ENCODE measurements at regions not wholly inside any gene's neighbourhood (a gene's known extent, or its start where the extent isn't known, plus 50 kb on each side); places are given as distances from the start of the nearest gene placed in this dataset.

DNA sequence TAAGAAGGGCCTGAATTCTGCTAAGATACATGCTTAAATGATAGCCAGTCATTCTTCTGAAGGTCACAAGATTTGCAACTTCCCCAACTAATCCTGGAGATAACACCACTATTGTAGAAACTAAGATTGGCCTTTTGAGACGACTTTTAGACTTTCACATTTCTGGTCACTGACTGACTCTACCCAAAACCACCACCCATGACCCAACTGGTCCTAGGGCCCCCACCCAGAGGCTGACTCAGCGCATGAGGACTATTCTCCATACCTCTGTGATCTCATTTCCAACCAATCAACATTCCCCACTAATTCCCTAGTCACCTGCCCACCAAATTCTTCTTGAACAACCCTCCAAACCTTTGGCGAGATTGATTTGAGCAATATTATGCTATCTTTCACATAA, 1299.0 kb downstream of the CDH11 start:
- TF ChIP-seq, protein P1, sequence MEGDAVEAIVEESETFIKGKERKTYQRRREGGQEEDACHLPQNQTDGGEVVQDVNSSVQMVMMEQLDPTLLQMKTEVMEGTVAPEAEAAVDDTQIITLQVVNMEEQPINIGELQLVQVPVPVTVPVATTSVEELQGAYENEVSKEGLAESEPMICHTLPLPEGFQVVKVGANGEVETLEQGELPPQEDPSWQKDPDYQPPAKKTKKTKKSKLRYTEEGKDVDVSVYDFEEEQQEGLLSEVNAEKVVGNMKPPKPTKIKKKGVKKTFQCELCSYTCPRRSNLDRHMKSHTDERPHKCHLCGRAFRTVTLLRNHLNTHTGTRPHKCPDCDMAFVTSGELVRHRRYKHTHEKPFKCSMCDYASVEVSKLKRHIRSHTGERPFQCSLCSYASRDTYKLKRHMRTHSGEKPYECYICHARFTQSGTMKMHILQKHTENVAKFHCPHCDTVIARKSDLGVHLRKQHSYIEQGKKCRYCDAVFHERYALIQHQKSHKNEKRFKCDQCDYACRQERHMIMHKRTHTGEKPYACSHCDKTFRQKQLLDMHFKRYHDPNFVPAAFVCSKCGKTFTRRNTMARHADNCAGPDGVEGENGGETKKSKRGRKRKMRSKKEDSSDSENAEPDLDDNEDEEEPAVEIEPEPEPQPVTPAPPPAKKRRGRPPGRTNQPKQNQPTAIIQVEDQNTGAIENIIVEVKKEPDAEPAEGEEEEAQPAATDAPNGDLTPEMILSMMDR (IDR thresholded peaks at IDR 0.05), result no peak
- no peak for TF ChIP-seq POLR2A (IDR thresholded peaks at IDR 0.05)

Data from testis (tissue), 2 donors.